GM12892 (cell line): ENCODE measurements at regions not wholly inside any gene's neighbourhood (a gene's known extent, or its start where the extent isn't known, plus 50 kb on each side); places are given as distances from the start of the nearest gene placed in this dataset.

Experiments
- POLR2A ChIP-seq: IDR thresholded peaks from 2 replicates; pipeline ENCODE4 v1.6.1; 2011; ENCODE audit warnings: low read depth, low read length, control low read depth
- POLR2AphosphoS5 ChIP-seq: IDR thresholded peaks from 2 replicates; pipeline ENCODE4 v1.6.1; 2011; ENCODE audit warnings: low read depth, low read length, control low read depth

DNA sequence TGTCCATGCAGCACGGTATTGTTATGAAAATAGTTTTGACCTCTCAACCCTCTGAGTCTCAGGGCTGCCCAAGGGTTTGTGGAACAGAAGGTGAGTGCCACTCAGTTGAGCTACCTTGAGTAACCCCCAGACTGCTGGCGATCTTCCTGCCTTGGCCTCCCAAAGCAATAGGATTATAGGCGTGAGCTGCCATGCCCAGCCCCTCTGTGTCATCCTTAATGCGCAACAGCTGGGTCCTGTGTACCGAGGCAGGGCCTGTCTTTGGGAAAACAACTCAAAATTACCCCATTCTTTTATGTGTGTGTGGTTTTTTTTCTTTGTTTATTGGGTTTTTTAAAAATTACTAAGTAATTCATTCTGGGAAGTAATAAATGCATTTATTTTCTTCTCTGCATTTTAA, 78.3 kb upstream of the TPM1 start:
- TF ChIP-seq POLR2A, result no peak
- TF ChIP-seq POLR2AphosphoS5, result no peak
